GM18517 (cell line): ENCODE measurements at regions not wholly inside any gene's neighbourhood (a gene's known extent, or its start where the extent isn't known, plus 50 kb on each side); places are given as distances from the start of the nearest gene placed in this dataset.
"Not testable (repeated sequence)": the region's sequence is repeated elsewhere in the genome, so short reads cannot be mapped to it uniquely, and the experiment has no call there.

Source experiments
- ATAC-seq: cut with Tn5 transposase; IDR thresholded peaks from one replicate; pipeline ENCODE4 v1.9.1; 2021; ENCODE audit warnings: mild to moderate bottlenecking, moderate library complexity; ENCODE audit not compliant: unreplicated experiment

DNA sequence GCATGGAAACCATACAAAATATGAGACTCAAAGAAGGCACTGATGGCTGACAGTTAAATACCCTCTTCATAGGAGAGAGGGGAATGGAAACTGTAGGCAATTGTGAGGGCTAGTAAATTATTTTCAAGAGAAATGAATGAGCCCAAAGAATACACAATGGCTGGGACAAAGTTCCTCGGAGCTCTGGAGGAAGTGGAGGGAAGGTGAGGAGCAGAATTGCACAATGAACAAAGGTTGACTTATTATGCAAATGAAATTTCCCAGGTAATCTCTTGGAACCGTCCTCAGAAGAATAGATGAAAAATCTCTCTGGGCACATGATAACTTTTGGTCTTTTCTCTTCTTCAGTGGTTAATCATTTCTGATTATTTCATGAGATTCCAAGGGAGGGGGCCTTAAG is 202.6 kb upstream of the VCX start:
- ATAC-seq = no peak

DNA sequence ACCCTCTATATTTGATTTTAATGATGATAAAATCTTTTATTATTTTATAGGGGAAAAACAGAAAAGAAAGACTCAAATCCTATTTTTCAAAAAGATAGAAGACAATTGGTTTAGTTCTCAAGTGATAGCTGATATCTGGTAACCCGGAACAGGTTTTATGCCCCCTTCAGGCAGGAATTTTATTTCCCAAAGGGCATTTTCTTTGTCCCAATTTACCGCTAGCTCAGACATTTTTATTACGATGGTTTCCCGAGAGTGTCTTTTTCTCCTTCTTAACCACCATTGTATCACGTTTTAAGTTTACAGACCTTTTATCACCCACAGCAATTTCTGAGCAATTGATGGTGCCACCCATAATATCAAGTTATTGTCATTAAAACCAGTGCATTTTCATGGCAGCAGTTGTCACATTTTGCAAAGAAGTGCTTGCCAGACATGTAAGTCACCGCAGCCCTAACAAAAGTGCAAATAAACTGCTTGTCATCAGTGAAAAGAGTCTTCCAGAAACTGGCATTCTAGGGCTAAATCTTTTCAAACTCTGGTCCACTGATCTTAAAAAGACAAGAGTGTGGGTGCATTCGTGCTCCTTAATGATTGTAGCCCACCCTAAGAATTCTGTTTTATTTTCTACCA is 204.8 kb upstream of the VCX start:
- ATAC-seq = no peak

DNA sequence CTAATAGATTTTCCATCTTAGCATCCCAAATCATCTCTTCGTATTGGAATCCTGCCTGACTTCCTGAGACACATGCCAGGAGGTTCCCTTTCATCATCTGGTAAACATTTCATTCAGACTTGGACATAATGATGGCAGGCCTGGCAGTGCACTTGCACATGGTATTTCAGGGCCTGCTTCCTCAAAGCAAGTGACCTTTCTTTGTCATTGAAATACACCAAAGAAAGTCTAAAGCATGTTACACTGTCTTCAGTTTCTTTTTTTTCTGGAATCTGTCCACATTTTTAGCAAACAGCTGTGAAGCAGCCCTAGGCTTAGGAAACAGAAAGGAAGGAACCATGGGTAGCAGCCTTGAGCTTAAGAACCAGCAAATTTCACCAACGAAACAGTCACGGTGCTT is 205.9 kb upstream of the VCX start:
- ATAC-seq = no peak

DNA sequence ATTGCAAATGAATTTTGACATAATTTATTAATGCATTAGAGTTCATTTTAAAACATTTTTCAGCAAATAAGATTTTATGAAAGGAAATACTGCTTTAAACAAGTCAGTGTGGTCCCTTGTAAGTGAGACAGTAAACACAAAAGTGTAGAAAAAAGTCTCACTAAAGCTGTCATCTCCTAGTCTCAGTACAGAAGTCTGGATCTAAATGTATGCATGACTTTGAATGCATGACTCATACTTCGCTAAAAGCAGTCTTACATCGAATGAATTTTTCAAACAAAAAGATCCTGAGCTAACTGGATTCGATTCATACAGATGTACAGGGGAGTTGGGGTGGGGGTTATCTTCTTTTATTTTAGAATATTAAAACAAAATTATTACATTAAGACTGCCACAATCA is 207.4 kb upstream of the VCX start:
- no peak for ATAC-seq

DNA sequence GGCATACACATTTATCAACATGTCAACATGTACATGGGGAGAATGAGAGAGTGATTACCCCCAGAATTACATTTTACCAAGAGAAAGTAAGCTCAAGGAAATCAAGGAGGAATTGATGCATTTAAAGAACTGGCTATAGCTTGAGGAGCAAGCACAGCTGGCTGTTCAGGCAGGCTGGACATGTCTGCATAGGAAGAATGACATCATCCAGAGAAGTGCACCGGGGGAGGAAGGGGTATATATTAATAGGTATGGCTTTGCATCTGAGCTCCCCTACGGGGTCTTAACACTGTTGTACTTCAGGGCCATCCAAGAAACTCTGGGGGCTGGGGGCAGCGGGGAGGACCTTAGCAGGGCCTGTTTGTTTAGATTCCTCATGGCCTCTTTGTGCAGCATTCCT is 222.4 kb upstream of the VCX start:
- no peak for ATAC-seq

DNA sequence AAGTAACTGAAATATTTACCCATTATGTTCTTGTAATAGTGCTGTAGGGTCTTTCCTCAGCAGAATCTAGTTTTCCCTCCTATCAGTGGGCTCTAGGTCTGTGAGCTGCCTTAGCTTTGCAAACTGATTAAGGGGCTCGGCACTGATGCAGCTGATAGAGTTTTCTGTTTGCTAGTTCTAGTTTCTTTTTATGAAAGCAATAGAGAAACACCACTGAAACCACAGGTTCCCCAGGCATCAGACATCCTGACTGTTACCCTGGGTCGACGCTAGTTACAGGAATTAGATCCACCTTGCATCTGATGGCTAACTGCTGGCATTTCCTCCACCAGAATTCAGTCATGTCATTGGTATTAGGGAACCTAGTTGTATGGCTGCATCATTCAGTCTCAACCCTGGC is 225.0 kb upstream of the VCX start:
- no peak for ATAC-seq

DNA sequence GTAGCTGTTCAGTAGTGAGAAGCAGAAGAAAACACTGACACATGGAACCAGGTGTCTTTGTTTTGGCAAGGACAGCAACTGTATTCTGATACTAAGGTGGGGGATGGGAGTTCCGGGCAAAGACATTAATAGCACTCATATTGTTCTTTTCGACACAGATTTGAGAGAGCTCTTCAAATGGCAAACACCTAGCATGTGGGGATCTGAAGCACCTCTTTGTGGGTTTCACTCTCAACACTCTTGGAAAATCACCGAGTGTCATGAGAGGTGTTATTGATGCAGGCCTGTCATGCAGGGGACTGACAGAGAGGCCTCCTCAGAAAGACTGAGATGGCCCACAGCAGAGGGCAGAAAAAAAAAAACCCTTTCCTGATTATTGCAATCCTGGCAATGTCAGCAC is 228.4 kb upstream of the VCX start:
- no peak for ATAC-seq

DNA sequence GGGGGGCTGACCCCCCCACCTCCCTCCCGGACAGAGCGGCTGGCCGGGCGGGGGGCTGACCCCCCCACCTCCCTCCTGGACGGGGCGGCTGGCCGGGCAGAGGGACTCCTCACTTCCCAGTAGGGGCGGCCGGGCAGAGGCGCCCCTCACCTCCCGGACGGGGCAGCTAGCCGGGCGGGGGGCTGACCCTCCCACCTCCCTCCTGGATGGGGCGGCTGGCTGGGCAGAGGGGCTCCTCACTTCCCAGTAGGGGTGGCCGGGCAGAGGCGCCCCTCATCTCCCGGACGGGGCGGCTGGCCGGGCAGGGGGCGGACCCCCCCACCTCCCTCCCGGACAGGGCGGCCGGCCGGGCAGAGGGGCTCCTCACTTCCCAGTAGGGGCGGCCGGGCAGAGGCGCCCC is 234.3 kb upstream of the VCX start:
- not testable (repeated sequence) for ATAC-seq

DNA sequence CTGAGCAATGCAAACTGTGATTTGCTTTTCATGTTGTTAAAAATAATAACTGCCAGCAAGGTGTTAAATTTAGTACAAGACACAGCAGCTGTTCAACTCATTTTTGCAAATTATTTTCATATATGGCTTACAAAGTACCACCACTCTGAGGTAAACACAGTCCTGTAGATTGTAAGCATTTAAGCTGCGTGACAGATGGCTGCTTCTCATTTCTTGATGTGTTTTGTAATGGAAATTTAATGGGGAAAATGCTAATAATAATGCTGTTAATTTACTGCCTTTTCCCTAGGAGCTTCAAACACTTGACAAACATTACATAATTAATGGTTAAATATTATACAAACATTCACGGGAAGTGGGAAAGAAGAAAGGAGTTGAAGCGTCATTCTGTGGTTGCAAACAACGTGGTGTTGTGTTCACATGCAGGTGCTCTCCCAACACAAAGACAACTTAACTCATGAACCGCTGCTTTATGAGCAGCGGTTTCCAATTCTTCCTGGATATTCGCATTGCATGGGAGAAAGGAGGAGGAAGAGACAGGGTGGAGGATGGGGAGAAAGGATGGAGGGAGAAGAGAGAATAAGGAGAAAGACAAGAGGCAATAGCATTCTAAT is 236.8 kb upstream of the VCX start:
- no peak for ATAC-seq

DNA sequence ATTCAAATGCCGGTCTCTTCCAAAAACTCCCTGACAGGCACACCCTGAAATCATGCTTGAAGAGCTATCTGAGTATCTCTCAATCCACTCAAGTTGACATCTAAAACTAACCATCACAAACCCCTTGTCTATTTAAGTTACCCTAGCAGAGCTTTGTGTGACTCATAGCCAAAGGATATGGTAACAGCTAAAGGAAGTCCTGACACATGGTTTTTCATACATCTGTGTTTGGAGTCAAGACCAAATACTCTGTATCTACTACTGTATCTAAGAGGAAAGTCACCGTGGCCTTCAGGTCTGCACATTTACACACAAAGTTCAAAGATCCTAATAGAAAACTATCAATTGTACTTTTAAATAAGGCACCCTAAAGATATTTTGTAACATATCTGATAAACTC is 239.6 kb upstream of the VCX start:
- no peak for ATAC-seq

DNA sequence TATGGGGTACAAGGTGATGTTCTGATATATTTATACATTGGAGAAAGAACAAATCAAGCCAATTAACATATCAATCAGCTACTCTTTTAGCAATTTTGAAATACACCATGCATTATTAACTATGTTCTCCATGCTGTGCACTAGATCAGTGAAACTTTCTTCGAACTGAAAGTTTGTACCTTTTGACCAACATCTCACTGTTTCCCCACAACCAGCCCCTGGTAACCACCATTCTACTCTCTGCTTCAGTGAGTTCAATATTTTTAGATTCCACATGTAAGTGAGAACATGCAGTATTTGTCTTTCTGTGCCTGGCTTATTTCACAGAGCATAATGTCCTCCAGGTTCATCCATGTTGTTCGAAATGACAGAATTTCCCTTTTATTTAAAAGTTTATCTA is 246.1 kb upstream of the VCX start:
- ATAC-seq = no peak

DNA sequence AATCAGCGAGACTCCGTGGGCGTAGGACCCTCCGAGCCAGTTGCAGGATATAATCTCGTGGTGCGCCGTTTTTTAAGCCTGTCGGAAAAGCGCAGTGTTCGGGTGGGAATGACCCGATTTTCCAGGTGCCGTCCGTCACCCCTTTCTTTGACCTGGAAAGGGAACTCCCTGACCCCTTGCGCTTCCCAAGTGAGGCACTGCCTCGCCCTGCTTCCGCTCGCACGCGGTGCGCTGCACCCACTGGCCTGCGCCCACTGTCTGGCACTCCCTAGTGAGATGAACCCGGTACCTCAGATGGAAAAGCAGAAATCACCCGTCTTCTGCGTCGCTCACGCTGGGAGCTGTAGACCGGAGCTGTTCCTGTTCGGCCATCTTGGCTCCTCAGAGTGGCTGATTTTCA is 249.6 kb upstream of the VCX start:
- not testable (repeated sequence) for ATAC-seq

DNA sequence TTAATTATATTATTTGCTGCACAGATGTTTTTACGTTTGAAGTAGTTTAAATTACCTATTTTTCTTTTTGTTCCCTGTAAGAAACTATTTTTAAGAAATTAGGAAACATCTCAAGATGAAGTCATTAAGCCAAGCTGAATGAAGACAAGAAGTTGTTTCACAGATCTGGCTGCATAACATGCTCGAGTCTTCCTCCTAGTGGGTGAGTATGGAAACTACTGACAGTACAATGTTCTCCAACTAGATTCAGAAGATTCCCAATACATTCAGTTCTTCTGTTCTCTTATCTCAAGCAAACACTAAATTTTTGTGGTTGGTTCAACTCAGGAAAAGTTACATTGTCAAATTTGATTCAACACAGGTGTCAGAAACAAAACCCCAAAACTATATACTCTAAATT is 256.8 kb upstream of the VCX start:
- peak; percentile 73 for ATAC-seq

DNA sequence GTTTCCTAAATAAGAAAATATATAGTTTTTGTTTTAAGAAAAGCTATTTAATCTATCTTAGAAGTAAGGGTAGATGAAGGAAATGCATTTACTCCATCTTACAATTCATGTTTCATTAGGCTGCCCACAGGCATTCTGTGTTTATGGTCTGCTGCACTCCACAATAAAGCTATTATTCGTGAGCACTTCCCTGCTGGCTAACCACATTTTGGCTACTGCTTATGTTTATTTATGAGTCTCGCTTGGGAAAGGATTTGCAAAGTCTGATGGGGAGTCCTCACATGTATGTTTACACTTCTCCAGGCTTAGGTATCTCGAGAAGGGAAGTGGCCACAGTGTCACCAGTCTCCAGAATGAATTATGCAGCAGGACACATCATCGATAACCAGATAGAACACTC is 260.8 kb upstream of the VCX start:
- ATAC-seq = no peak

DNA sequence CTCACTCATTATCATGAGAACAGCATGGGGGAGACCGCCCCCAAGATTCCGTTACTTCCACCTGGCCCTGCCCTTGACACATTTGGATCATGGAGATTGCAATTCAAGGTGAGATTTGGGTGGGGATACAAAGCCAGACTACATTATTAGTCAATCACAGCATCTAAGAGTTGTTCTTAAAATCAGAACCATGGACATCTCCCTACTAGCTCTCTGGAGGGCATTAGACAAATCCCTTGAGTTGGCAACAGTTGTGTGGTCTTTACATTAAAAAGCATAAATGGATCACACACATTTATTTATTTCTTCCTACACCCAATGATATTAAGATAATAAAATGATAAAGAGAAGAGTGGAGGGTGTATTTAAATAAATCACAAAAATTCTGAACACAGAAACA is 262.8 kb upstream of the VCX start:
- no peak for ATAC-seq

DNA sequence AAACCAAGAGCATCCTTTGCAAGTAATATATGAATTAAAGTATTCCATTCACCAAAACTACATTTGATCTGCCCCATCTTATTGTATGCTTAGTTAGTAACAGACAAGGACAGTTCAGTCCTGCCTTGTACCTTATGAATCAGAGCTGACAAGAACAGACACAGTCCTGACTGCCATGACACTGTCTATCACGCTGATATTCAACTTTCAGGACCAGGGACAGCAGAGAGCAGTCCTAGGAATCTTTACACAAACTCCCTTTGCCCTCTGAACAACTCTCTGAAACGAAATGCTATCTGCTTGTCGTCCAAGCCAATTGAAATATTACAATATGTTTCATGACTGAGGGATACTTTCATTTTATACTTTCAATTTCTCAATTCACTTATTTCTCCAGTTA is 268.6 kb upstream of the VCX start:
- ATAC-seq = no peak

DNA sequence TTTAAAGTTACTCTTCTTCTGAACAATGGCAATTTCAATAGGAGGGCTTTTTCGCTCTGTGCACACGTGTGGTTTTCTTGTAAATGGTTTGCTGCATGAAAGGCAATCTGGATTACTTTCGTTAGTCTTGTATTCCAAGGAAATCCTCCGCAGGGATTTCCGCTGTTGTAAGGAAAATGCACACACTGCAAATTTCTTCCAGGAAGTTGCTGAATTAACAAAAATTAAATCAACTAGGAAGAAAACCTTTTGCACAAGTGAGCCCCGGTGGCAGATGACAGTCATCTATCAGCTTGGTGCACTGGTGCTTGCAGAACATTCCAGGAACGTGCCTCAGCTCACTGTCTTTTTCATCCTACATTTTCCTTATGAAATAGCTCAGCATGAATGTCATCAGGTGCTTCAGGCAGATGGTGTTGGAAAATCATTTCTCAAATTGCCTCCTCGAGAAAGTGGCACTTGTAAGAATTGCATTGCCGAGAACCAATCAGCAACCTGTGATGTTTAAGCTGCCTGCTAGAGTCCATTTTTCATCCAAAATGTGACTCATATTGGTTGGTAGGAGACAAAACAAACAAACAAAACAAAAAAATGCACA is 272.4 kb upstream of the VCX start:
- no peak for ATAC-seq

DNA sequence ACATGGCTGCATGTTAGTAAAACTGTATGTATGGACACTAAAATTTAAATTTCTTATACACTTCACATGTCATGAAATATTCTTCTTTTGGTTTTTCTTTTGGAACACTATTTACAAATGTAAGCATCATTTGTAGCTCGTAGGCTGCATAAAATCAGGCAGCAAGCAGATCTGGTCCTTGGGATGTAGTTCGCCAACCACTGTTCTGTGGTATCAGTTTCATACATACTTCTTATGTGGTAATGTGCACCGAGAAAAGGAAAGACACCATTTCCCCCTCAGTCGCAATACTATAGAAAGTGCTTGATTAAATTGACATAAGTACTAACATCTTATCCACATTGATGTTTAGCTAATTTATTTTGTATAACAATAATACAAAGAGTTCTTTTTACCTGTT is 274.4 kb upstream of the VCX start:
- no peak for ATAC-seq

DNA sequence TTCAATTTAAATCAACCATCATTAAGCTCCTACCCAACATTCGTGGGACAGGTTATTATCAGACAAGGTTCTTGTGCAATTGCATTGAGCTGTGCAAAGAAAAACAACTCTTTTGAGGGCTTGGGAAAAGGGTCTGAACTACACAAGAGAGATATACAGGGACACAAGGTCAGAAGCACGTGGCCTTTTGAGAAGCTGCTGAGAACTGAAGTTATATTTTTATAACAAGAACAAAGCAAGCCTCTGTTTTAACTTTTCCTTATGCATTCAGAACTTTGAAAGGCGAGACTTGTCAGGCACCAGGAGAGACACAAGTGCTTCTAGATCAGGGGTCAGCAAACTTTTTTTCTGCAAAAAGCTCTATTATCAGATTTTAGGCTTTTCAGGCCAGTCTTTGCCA is 274.8 kb upstream of the VCX start:
- no peak for ATAC-seq

DNA sequence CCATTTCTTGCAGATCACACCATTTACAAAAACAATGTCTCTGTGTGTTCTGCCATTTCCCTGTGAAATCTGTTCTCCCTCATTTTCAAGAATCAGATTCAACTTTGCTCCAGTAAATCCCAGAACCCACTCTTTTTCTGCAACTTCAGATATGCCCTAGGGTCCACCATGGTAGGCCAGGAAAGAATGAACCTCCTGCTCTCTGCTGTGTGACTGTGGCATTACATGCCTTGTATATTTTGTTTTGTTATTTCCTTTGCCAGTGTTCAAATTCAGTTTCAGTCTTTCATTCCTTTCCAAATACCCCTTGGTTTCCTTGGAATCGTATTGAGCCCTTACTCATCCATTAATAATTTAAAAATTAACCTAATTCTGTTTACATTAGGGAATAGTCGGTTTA is 290.2 kb upstream of the VCX start:
- ATAC-seq = no peak

DNA sequence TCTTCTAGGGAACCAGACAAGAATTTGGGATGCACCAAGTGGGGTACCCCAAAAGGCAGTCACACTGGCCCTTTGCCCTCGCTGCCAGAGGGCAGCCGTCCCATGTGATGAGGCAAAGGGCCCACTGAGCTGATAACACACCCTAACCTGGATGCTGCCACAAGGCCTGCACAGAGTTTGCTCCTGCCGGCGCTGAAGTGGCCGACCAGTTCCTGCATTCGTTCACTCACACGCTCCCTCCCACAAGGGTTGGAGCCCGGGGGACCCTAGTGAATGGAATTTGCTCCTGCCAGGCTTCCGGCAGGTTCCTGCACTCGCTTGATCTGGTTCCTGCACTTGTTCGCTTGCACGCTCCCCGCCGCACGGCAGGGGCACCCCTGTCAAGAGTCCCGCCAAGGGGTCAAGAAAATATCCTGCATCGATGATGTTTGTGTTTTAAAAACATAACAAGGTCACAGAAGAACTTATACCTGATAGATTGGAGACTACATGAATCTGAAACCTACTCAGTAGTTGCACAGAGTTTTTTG is 296.4 kb upstream of the VCX start:
- ATAC-seq = no peak

DNA sequence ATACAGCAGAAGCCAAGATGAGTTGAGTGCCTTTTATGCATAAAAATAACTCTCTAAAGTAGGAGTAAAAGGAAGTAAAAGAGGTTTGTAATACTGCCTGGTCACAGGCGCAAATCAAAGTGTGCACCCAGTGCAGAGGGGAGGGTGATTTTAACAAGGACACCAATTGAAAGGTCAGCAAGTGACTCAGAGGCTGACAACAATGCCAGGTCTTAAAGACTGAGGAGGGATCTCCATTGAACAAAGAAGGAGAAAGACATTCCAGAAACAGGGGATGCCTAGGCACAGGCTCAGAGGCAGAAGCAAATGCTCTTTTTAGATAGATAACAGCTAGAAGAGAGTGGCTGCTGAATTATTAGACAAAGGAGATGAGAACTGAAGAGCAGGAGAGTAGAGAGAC is 297.4 kb upstream of the VCX start:
- no peak for ATAC-seq
